ENCODE measurements at regions not wholly inside any gene's neighbourhood (a gene's known extent, or its start where the extent isn't known, plus 50 kb on each side); places are given as distances from the start of the nearest gene placed in this dataset.

DNA sequence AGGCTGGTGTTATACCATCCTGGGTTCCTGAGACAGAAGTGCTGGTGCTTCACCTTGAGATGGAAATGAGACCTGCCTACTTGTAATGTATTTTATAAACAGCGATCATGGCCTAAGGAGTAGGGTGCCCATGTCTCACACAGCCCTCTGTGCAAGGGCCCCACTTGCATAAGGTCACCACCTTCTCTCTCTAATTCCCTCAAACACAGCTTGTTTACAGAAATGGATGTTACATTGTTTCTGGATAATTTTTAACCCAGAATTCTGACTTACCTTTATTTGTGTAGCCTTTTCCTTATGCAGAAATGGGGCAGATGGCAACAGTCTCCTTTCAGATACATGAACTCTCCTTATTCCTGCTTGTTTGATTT lies 95.1 kb upstream of the UMPS start (continued):
- TF ChIP-seq, protein P1, sequence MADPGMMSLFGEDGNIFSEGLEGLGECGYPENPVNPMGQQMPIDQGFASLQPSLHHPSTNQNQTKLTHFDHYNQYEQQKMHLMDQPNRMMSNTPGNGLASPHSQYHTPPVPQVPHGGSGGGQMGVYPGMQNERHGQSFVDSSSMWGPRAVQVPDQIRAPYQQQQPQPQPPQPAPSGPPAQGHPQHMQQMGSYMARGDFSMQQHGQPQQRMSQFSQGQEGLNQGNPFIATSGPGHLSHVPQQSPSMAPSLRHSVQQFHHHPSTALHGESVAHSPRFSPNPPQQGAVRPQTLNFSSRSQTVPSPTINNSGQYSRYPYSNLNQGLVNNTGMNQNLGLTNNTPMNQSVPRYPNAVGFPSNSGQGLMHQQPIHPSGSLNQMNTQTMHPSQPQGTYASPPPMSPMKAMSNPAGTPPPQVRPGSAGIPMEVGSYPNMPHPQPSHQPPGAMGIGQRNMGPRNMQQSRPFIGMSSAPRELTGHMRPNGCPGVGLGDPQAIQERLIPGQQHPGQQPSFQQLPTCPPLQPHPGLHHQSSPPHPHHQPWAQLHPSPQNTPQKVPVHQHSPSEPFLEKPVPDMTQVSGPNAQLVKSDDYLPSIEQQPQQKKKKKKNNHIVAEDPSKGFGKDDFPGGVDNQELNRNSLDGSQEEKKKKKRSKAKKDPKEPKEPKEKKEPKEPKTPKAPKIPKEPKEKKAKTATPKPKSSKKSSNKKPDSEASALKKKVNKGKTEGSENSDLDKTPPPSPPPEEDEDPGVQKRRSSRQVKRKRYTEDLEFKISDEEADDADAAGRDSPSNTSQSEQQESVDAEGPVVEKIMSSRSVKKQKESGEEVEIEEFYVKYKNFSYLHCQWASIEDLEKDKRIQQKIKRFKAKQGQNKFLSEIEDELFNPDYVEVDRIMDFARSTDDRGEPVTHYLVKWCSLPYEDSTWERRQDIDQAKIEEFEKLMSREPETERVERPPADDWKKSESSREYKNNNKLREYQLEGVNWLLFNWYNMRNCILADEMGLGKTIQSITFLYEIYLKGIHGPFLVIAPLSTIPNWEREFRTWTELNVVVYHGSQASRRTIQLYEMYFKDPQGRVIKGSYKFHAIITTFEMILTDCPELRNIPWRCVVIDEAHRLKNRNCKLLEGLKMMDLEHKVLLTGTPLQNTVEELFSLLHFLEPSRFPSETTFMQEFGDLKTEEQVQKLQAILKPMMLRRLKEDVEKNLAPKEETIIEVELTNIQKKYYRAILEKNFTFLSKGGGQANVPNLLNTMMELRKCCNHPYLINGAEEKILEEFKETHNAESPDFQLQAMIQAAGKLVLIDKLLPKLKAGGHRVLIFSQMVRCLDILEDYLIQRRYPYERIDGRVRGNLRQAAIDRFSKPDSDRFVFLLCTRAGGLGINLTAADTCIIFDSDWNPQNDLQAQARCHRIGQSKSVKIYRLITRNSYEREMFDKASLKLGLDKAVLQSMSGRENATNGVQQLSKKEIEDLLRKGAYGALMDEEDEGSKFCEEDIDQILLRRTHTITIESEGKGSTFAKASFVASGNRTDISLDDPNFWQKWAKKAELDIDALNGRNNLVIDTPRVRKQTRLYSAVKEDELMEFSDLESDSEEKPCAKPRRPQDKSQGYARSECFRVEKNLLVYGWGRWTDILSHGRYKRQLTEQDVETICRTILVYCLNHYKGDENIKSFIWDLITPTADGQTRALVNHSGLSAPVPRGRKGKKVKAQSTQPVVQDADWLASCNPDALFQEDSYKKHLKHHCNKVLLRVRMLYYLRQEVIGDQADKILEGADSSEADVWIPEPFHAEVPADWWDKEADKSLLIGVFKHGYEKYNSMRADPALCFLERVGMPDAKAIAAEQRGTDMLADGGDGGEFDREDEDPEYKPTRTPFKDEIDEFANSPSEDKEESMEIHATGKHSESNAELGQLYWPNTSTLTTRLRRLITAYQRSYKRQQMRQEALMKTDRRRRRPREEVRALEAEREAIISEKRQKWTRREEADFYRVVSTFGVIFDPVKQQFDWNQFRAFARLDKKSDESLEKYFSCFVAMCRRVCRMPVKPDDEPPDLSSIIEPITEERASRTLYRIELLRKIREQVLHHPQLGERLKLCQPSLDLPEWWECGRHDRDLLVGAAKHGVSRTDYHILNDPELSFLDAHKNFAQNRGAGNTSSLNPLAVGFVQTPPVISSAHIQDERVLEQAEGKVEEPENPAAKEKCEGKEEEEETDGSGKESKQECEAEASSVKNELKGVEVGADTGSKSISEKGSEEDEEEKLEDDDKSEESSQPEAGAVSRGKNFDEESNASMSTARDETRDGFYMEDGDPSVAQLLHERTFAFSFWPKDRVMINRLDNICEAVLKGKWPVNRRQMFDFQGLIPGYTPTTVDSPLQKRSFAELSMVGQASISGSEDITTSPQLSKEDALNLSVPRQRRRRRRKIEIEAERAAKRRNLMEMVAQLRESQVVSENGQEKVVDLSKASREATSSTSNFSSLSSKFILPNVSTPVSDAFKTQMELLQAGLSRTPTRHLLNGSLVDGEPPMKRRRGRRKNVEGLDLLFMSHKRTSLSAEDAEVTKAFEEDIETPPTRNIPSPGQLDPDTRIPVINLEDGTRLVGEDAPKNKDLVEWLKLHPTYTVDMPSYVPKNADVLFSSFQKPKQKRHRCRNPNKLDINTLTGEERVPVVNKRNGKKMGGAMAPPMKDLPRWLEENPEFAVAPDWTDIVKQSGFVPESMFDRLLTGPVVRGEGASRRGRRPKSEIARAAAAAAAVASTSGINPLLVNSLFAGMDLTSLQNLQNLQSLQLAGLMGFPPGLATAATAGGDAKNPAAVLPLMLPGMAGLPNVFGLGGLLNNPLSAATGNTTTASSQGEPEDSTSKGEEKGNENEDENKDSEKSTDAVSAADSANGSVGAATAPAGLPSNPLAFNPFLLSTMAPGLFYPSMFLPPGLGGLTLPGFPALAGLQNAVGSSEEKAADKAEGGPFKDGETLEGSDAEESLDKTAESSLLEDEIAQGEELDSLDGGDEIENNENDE (IDR thresholded peaks at IDR 0.05; ENCODE audit: insufficient replicate concordance, low read length) = no peak
- no peak for TF ChIP-seq CTBP2 (IDR thresholded peaks at IDR 0.05; ENCODE audit: borderline replicate concordance, insufficient read depth, insufficient read length, low read length)
- TF ChIP-seq KDM4A (IDR thresholded peaks at IDR 0.05; ENCODE audit: low read depth, low read length, severe bottlenecking) = no peak
- no peak for TF ChIP-seq TEAD4 (IDR thresholded peaks at IDR 0.05; ENCODE audit: low read depth, low read length)
- no peak for TF ChIP-seq TAF1 (IDR thresholded peaks at IDR 0.05; ENCODE audit: low read depth, low read length)
- TF ChIP-seq SAP30 (IDR thresholded peaks at IDR 0.05; ENCODE audit: insufficient read depth, insufficient replicate concordance, low read length) = no peak
- no peak for TF ChIP-seq SIN3A (conservative IDR thresholded peaks at IDR 0.05 in 1 of 2, IDR thresholded peaks at IDR 0.05 in 1 of 2; ENCODE audit: low read depth in 1 of 2, low read length in 2 of 2)
- TF ChIP-seq JUN (IDR thresholded peaks at IDR 0.05; ENCODE audit: low read depth, low read length) = no peak
- no peak for TF ChIP-seq NRF1 (IDR thresholded peaks at IDR 0.05; ENCODE audit: low read depth, low read length)
- TF ChIP-seq FOSL1 (IDR thresholded peaks at IDR 0.05; ENCODE audit: insufficient read depth, low read depth, low read length) = no peak
- no peak for TF ChIP-seq SUZ12 (IDR thresholded peaks at IDR 0.05; ENCODE audit: low read length)
- TF ChIP-seq RBBP5 (IDR thresholded peaks at IDR 0.05; ENCODE audit: borderline replicate concordance, low read depth, low read length) = no peak
